WTC11 (cell line): ENCODE measurements at regions not wholly inside any gene's neighbourhood (a gene's known extent, or its start where the extent isn't known, plus 50 kb on each side); places are given as distances from the start of the nearest gene placed in this dataset.

Experiments
- ATAC-seq: fragments of 200-7000 bp; cut with Tn5 transposase; 2 replicates; pipeline ENCODE4 v1.10.0; 2021; ENCODE audit warnings: mild to moderate bottlenecking, moderate library complexity
- CTCF ChIA-PET: fragments of 300-600 bp; sonication (Branson Sonifier 250); formaldehyde crosslinking; loops from one replicate; lab custom pipeline; 2021; ENCODE audit warnings: antibody characterized with exemption; lab: Charles Lee
- POLR2A ChIA-PET: fragments of 350-600 bp; sonication (Branson Sonifier 250); formaldehyde crosslinking; loops from one replicate; lab custom pipeline; 2021; ENCODE audit warnings: antibody characterized with exemption; lab: Charles Lee
- DNase-seq: peaks from one replicate; pipeline ENCODE4 v3.0.0; 2021; ENCODE audit warnings: low spot score
- H3K27ac Mint-ChIP-seq: 2 replicates; pipeline ENCODE4 v1.8.0; 2021; ENCODE audit warnings: mixed read lengths
- H3K27me3 Mint-ChIP-seq: 2 replicates; pipeline ENCODE4 v1.8.0; 2021; ENCODE audit warnings: low read depth, mild to moderate bottlenecking, moderate library complexity, mixed read lengths
- H3K36me3 Mint-ChIP-seq: 2 replicates; pipeline ENCODE4 v1.8.0; 2021; ENCODE audit warnings: mixed read lengths
- H3K4me1 Mint-ChIP-seq: 2 replicates; pipeline ENCODE4 v1.8.0; 2022; ENCODE audit warnings: mixed read lengths
- H3K4me3 Mint-ChIP-seq: 2 replicates; pipeline ENCODE4 v1.8.0; 2021; ENCODE audit warnings: mild to moderate bottlenecking, moderate library complexity, mixed read lengths
- H3K9me3 Mint-ChIP-seq: 2 replicates; pipeline ENCODE4 v1.8.0; 2021; ENCODE audit warnings: mixed read lengths
- ATF1 ChIP-seq: sonication (generic); formaldehyde crosslinking; IDR thresholded peaks from 2 replicates; pipeline ENCODE4 v1.8.1; 2023; ENCODE audit warnings: mild to moderate bottlenecking, moderate library complexity, missing genetic modification reagents
- ELF4 ChIP-seq: sonication (generic); formaldehyde crosslinking; IDR thresholded peaks from 2 replicates; pipeline ENCODE4 v1.8.1; 2022; ENCODE audit warnings: low read depth, mild to moderate bottlenecking, moderate library complexity, missing genetic modification reagents
- ETV6 ChIP-seq: sonication (generic); formaldehyde crosslinking; IDR thresholded peaks from 2 replicates; pipeline ENCODE4 v1.8.1; 2022; ENCODE audit warnings: mild to moderate bottlenecking, missing genetic modification reagents
- FOXJ3 ChIP-seq: sonication (generic); formaldehyde crosslinking; IDR thresholded peaks from 2 replicates; pipeline ENCODE4 v1.9.0; 2021; ENCODE audit warnings: missing genetic modification reagents, mild to moderate bottlenecking, borderline replicate concordance
- FOXK1 ChIP-seq: sonication (generic); formaldehyde crosslinking; IDR thresholded peaks from 2 replicates; pipeline ENCODE4 v1.8.0; 2022; ENCODE audit warnings: mild to moderate bottlenecking, moderate library complexity, missing genetic modification reagents
- FOXP1 ChIP-seq: sonication (generic); formaldehyde crosslinking; IDR thresholded peaks from 2 replicates; pipeline ENCODE4 v1.8.0; 2022; ENCODE audit warnings: missing genetic modification reagents, mild to moderate bottlenecking, moderate library complexity, borderline replicate concordance
- GRHL2 ChIP-seq: fragments of 250-450 bp; sonication (Bioruptor Pico); IDR thresholded peaks from 2 replicates; pipeline ENCODE4 v1.8.0; 2022; ENCODE audit warnings: mild to moderate bottlenecking, moderate library complexity; ENCODE audit not compliant: insufficient replicate concordance, severe bottlenecking
- GTF2I ChIP-seq: fragments of 250-450 bp; sonication (Bioruptor Pico); conservative IDR thresholded peaks from 2 replicates; pipeline ENCODE4 v1.4.0; 2021; ENCODE audit warnings: mild to moderate bottlenecking
- MXD4 ChIP-seq: fragments of 250-450 bp; sonication (Bioruptor Pico); IDR thresholded peaks from 2 replicates; pipeline ENCODE4 v1.8.0; 2021; ENCODE audit warnings: mild to moderate bottlenecking, moderate library complexity, borderline replicate concordance
- NR1H2 ChIP-seq: sonication (generic); formaldehyde crosslinking; IDR thresholded peaks from 2 replicates; pipeline ENCODE4 v1.9.0; 2021; ENCODE audit warnings: mild to moderate bottlenecking, moderate library complexity, missing genetic modification reagents
- NR2C2 ChIP-seq: sonication (generic); formaldehyde crosslinking; IDR thresholded peaks from 2 replicates; pipeline ENCODE4 v1.8.0; 2022; ENCODE audit warnings: mild to moderate bottlenecking, missing genetic modification reagents
- NR3C1 ChIP-seq: sonication (generic); formaldehyde crosslinking; conservative IDR thresholded peaks from 2 replicates; pipeline ENCODE4 v1.8.1; 2023; ENCODE audit warnings: low read depth, mild to moderate bottlenecking, missing genetic modification reagents
- ZNF121 ChIP-seq: sonication (generic); formaldehyde crosslinking; IDR thresholded peaks from 2 replicates; pipeline ENCODE4 v1.8.0; 2023; ENCODE audit warnings: missing genetic modification reagents
- ZNF232 ChIP-seq: sonication (generic); formaldehyde crosslinking; IDR thresholded peaks from 2 replicates; pipeline ENCODE4 v1.8.0; 2022; ENCODE audit warnings: mild to moderate bottlenecking, missing genetic modification reagents
- TF ChIP-seq, protein P1 (sequence below): fragments of 250-450 bp; sonication (Bioruptor Pico); IDR thresholded peaks from 2 replicates; pipeline ENCODE4 v1.9.0; 2021; ENCODE audit warnings: mild to moderate bottlenecking
- TF ChIP-seq, protein P2 (sequence below): sonication (generic); formaldehyde crosslinking; IDR thresholded peaks from 2 replicates; pipeline ENCODE4 v1.8.1; 2022; ENCODE audit warnings: missing genetic modification reagents, borderline replicate concordance
- TF ChIP-seq, protein P3 (sequence below): fragments of 250-450 bp; sonication (Bioruptor Pico); IDR thresholded peaks from 2 replicates; pipeline ENCODE4 v1.8.0; 2021; ENCODE audit warnings: mild to moderate bottlenecking
- TF ChIP-seq, protein P4 (sequence below): sonication (generic); formaldehyde crosslinking; IDR thresholded peaks from 2 replicates; pipeline ENCODE4 v1.8.0; 2022; ENCODE audit warnings: missing genetic modification reagents
- TF ChIP-seq, protein P5 (sequence below): sonication (generic); formaldehyde crosslinking; IDR thresholded peaks from 2 replicates; pipeline ENCODE4 v1.8.1; 2023; ENCODE audit warnings: mild to moderate bottlenecking, moderate library complexity, missing genetic modification reagents
- TF ChIP-seq, protein P6 (sequence below): fragments of 250-450 bp; sonication (Bioruptor Pico); IDR thresholded peaks from 2 replicates; pipeline ENCODE4 v2.1.2; 2022; ENCODE audit warnings: mild to moderate bottlenecking, moderate library complexity
- TF ChIP-seq, protein P7 (sequence below): sonication (generic); formaldehyde crosslinking; IDR thresholded peaks from 2 replicates; pipeline ENCODE4 v1.8.1; 2022; ENCODE audit warnings: low read depth, missing genetic modification reagents, borderline replicate concordance

DNA sequence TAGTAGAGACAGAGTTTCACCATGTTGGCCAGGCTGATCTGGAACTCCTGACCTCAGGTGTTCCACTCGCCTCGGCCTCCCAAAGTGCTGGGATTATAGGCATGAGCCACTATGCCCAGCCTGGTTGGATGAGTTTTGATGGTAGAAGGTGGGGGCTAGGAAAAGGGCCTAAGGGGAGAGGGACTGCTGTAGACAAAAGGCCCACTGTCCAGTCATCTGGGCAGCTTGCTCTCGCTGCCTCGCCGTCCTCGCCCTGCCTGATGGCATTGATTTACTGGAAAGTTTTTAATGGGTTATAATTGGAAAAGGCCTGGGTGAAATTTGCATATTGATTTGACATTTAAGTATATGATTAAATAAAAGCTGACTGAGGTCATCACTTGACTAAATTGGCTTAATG is 175.1 kb upstream of the CSF3R start (continued):
- TF ChIP-seq, protein P1, sequence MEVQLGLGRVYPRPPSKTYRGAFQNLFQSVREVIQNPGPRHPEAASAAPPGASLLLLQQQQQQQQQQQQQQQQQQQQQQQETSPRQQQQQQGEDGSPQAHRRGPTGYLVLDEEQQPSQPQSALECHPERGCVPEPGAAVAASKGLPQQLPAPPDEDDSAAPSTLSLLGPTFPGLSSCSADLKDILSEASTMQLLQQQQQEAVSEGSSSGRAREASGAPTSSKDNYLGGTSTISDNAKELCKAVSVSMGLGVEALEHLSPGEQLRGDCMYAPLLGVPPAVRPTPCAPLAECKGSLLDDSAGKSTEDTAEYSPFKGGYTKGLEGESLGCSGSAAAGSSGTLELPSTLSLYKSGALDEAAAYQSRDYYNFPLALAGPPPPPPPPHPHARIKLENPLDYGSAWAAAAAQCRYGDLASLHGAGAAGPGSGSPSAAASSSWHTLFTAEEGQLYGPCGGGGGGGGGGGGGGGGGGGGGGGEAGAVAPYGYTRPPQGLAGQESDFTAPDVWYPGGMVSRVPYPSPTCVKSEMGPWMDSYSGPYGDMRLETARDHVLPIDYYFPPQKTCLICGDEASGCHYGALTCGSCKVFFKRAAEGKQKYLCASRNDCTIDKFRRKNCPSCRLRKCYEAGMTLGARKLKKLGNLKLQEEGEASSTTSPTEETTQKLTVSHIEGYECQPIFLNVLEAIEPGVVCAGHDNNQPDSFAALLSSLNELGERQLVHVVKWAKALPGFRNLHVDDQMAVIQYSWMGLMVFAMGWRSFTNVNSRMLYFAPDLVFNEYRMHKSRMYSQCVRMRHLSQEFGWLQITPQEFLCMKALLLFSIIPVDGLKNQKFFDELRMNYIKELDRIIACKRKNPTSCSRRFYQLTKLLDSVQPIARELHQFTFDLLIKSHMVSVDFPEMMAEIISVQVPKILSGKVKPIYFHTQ (CRISPR knock-in tag), result no peak
- TF ChIP-seq, protein P2, sequence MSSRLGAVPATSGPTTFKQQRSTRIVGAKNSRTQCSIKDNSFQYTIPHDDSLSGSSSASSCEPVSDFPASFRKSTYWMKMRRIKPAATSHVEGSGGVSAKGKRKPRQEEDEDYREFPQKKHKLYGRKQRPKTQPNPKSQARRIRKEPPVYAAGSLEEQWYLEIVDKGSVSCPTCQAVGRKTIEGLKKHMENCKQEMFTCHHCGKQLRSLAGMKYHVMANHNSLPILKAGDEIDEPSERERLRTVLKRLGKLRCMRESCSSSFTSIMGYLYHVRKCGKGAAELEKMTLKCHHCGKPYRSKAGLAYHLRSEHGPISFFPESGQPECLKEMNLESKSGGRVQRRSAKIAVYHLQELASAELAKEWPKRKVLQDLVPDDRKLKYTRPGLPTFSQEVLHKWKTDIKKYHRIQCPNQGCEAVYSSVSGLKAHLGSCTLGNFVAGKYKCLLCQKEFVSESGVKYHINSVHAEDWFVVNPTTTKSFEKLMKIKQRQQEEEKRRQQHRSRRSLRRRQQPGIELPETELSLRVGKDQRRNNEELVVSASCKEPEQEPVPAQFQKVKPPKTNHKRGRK (CRISPR knock-in tag), result no peak
- no peak for TF ChIP-seq ETV6 (CRISPR knock-in tag)
- TF ChIP-seq FOXJ3 (CRISPR knock-in tag), result no peak
- no peak for TF ChIP-seq NR3C1 (CRISPR knock-in tag)

DNA sequence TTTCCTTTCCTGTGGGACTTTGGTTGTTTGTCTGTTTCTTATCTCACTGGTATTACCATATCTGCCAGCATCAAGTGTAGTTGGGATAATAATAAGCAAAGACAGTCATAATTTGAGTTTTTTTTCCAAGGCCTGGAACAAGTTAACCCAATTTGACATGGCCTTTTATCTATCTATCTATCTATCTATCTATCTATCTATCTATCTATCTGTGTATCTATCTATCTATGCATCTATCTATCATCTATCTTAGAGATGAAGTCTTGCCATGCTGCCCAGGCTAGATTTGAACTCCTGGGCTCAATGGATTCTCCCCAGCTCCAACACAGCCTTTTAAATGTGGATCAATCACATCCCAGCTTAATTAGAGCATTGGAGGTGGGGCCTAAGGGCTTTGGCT is 174.1 kb upstream of the CSF3R start:
- TF ChIP-seq, protein P3, sequence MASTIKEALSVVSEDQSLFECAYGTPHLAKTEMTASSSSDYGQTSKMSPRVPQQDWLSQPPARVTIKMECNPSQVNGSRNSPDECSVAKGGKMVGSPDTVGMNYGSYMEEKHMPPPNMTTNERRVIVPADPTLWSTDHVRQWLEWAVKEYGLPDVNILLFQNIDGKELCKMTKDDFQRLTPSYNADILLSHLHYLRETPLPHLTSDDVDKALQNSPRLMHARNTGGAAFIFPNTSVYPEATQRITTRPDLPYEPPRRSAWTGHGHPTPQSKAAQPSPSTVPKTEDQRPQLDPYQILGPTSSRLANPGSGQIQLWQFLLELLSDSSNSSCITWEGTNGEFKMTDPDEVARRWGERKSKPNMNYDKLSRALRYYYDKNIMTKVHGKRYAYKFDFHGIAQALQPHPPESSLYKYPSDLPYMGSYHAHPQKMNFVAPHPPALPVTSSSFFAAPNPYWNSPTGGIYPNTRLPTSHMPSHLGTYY (CRISPR knock-in tag), result no peak
- TF ChIP-seq ZNF232 (no peak), MXD4 (CRISPR knock-in tag) (no peak), ELF4 (no peak), GRHL2 (CRISPR knock-in tag) (no peak), NR2C2 (CRISPR knock-in tag) (no peak), ZNF121 (no peak), GTF2I (CRISPR knock-in tag) (no peak), FOXK1 (CRISPR knock-in tag) (no peak), ATF1 (CRISPR knock-in tag) (no peak), FOXP1 (no peak), NR1H2 (CRISPR knock-in tag) (no peak)
- TF ChIP-seq, protein P4, sequence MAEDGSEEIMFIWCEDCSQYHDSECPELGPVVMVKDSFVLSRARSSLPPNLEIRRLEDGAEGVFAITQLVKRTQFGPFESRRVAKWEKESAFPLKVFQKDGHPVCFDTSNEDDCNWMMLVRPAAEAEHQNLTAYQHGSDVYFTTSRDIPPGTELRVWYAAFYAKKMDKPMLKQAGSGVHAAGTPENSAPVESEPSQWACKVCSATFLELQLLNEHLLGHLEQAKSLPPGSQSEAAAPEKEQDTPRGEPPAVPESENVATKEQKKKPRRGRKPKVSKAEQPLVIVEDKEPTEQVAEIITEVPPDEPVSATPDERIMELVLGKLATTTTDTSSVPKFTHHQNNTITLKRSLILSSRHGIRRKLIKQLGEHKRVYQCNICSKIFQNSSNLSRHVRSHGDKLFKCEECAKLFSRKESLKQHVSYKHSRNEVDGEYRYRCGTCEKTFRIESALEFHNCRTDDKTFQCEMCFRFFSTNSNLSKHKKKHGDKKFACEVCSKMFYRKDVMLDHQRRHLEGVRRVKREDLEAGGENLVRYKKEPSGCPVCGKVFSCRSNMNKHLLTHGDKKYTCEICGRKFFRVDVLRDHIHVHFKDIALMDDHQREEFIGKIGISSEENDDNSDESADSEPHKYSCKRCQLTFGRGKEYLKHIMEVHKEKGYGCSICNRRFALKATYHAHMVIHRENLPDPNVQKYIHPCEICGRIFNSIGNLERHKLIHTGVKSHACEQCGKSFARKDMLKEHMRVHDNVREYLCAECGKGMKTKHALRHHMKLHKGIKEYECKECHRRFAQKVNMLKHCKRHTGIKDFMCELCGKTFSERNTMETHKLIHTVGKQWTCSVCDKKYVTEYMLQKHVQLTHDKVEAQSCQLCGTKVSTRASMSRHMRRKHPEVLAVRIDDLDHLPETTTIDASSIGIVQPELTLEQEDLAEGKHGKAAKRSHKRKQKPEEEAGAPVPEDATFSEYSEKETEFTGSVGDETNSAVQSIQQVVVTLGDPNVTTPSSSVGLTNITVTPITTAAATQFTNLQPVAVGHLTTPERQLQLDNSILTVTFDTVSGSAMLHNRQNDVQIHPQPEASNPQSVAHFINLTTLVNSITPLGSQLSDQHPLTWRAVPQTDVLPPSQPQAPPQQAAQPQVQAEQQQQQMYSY (CRISPR knock-in tag), result no peak
- TF ChIP-seq, protein P5, sequence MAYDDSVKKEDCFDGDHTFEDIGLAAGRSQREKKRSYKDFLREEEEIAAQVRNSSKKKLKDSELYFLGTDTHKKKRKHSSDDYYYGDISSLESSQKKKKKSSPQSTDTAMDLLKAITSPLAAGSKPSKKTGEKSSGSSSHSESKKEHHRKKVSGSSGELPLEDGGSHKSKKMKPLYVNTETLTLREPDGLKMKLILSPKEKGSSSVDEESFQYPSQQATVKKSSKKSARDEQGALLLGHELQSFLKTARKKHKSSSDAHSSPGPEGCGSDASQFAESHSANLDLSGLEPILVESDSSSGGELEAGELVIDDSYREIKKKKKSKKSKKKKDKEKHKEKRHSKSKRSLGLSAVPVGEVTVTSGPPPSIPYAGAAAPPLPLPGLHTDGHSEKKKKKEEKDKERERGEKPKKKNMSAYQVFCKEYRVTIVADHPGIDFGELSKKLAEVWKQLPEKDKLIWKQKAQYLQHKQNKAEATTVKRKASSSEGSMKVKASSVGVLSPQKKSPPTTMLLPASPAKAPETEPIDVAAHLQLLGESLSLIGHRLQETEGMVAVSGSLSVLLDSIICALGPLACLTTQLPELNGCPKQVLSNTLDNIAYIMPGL (CRISPR knock-in tag), result no peak
- TF ChIP-seq, protein P6, sequence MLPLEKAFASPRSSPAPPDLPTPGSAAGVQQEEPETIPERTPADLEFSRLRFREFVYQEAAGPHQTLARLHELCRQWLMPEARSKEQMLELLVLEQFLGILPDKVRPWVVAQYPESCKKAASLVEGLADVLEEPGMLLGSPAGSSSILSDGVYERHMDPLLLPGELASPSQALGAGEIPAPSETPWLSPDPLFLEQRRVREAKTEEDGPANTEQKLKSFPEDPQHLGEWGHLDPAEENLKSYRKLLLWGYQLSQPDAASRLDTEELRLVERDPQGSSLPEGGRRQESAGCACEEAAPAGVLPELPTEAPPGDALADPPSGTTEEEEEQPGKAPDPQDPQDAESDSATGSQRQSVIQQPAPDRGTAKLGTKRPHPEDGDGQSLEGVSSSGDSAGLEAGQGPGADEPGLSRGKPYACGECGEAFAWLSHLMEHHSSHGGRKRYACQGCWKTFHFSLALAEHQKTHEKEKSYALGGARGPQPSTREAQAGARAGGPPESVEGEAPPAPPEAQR (CRISPR knock-in tag), result no peak
- TF ChIP-seq, protein P7, sequence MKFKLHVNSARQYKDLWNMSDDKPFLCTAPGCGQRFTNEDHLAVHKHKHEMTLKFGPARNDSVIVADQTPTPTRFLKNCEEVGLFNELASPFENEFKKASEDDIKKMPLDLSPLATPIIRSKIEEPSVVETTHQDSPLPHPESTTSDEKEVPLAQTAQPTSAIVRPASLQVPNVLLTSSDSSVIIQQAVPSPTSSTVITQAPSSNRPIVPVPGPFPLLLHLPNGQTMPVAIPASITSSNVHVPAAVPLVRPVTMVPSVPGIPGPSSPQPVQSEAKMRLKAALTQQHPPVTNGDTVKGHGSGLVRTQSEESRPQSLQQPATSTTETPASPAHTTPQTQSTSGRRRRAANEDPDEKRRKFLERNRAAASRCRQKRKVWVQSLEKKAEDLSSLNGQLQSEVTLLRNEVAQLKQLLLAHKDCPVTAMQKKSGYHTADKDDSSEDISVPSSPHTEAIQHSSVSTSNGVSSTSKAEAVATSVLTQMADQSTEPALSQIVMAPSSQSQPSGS (CRISPR knock-in tag), result no peak
- ATAC-seq (no peak), DNase-seq (no peak)
- Mint-ChIP-seq H3K9me3 (no peaks in the 10 kb centered on the region), H3K4me1 (no peaks in the 10 kb centered on the region), H3K36me3 (no peaks in the 10 kb centered on the region), H3K27me3 (peaks cover 5% of the 10 kb centered on the region; the same call in 1 of the 2 replicates), H3K27ac (no peak overlapping the region), H3K4me3 (no peak overlapping the region)
- ChIA-PET CTCF (no interaction called here), POLR2A (no interaction called here)
